H9 (cell line): ENCODE measurements at regions not wholly inside any gene's neighbourhood (a gene's known extent, or its start where the extent isn't known, plus 50 kb on each side); places are given as distances from the start of the nearest gene placed in this dataset.
A peak's percentile ranks its signal among the peaks of the same experiment; 100 is the strongest.

Source experiments
- DNase-seq: peaks from one replicate; pipeline ENCODE4 v3.0.0-alpha.2; 2017
- H2AFZ ChIP-seq: one replicate; pipeline ENCODE4 v1.6.1; 2013; ENCODE audit warnings: mild to moderate bottlenecking, low read length, control low read depth, moderate library complexity
- H2AK5ac ChIP-seq: 2 replicates; pipeline ENCODE4 v1.6.1; 2013; ENCODE audit warnings: low read length, control low read depth, mixed read lengths; ENCODE audit not compliant: insufficient read length
- H2BK120ac ChIP-seq: one replicate; pipeline ENCODE4 v1.6.1; 2013; ENCODE audit warnings: low read depth, mild to moderate bottlenecking, low read length, control low read depth, inconsistent platforms; ENCODE audit not compliant: poor library complexity, severe bottlenecking
- H2BK12ac ChIP-seq: 2 replicates; pipeline ENCODE4 v1.6.1; 2013; ENCODE audit warnings: low read length, control low read depth, mixed read lengths, low read depth; ENCODE audit not compliant: insufficient read length
- H2BK15ac ChIP-seq: 2 replicates; pipeline ENCODE4 v1.6.1; 2013; ENCODE audit warnings: low read depth, low read length, control low read depth
- H2BK20ac ChIP-seq: one replicate; pipeline ENCODE4 v1.6.1; 2013; ENCODE audit warnings: low read depth, mild to moderate bottlenecking, low read length, control low read depth, inconsistent platforms; ENCODE audit not compliant: poor library complexity, severe bottlenecking
- H2BK5ac ChIP-seq: 2 replicates; pipeline ENCODE4 v1.6.1; 2013; ENCODE audit warnings: low read length, control low read depth, mixed read lengths; ENCODE audit not compliant: insufficient read length
- H3K14ac ChIP-seq: 2 replicates; pipeline ENCODE4 v1.6.1; 2013; ENCODE audit warnings: low read length, control low read depth; ENCODE audit not compliant: insufficient read depth
- H3K18ac ChIP-seq: 2 replicates; pipeline ENCODE4 v1.6.1; 2013; ENCODE audit warnings: low read depth, mild to moderate bottlenecking, mixed read lengths, low read length, control low read depth; ENCODE audit not compliant: insufficient read length
- H3K23ac ChIP-seq: 2 replicates; pipeline ENCODE4 v1.6.1; 2013; ENCODE audit warnings: low read length, control low read depth, mixed read lengths, low read depth; ENCODE audit not compliant: insufficient read length
- H3K23me2 ChIP-seq: 2 replicates; pipeline ENCODE4 v1.6.1; 2013; ENCODE audit warnings: low read depth, mild to moderate bottlenecking, mixed read lengths, low read length, control low read depth; ENCODE audit not compliant: insufficient read length, poor library complexity, severe bottlenecking
- H3K27ac ChIP-seq: 2 replicates; pipeline ENCODE4 v1.5.1; 2013; ENCODE audit warnings: low read length, control low read depth, mixed read lengths, low read depth; ENCODE audit not compliant: insufficient read length
- H3K27me3 ChIP-seq: 2 replicates; pipeline ENCODE4 v1.6.1; 2013; ENCODE audit warnings: low read length, control low read depth, inconsistent platforms; ENCODE audit not compliant: insufficient read depth
- H3K4ac ChIP-seq: 2 replicates; pipeline ENCODE4 v1.6.1; 2013; ENCODE audit warnings: low read depth, mild to moderate bottlenecking, control low read depth, inconsistent platforms, low read length, moderate library complexity
- H3K4me1 ChIP-seq: 2 replicates; pipeline ENCODE4 v1.6.1; 2013; ENCODE audit warnings: low read length, control low read depth, inconsistent platforms; ENCODE audit not compliant: insufficient read depth
- H3K4me2 ChIP-seq: 2 replicates; pipeline ENCODE4 v1.6.1; 2013; ENCODE audit warnings: low read length, control low read depth, mixed read lengths; ENCODE audit not compliant: insufficient read length, insufficient read depth
- H3K56ac ChIP-seq: 2 replicates; pipeline ENCODE4 v1.6.1; 2013; ENCODE audit warnings: low read depth, mild to moderate bottlenecking, mixed read lengths, low read length, control low read depth; ENCODE audit not compliant: insufficient read length
- H3K79me1 ChIP-seq: 2 replicates; pipeline ENCODE4 v1.6.1; 2013; ENCODE audit warnings: low read depth, mild to moderate bottlenecking, moderate library complexity, low read length, control low read depth, inconsistent platforms; ENCODE audit not compliant: insufficient read depth, poor library complexity, severe bottlenecking
- H3K79me2 ChIP-seq: 2 replicates; pipeline ENCODE4 v1.6.1; 2013; ENCODE audit warnings: low read length, control low read depth, inconsistent platforms; ENCODE audit not compliant: insufficient read depth
- H3K9ac ChIP-seq: 2 replicates; pipeline ENCODE4 v1.6.1; 2013; ENCODE audit warnings: low read length, control low read depth, mixed read lengths; ENCODE audit not compliant: insufficient read length; ENCODE audit errors: extremely low read depth
- H3K9me3 ChIP-seq: one replicate; pipeline ENCODE4 v1.6.1; 2013; ENCODE audit warnings: low read depth, low read length, inconsistent platforms; ENCODE audit not compliant: control insufficient read depth
- H3T11ph ChIP-seq: one replicate; pipeline ENCODE4 v1.6.1; 2013; ENCODE audit warnings: mild to moderate bottlenecking, low read length, control low read depth, inconsistent platforms
- H4K20me1 ChIP-seq: one replicate; pipeline ENCODE4 v1.6.1; 2013; ENCODE audit not compliant: control insufficient read depth, insufficient read length, insufficient read depth
- H4K5ac ChIP-seq: 2 replicates; pipeline ENCODE4 v1.6.1; 2013; ENCODE audit warnings: low read depth, mild to moderate bottlenecking, mixed read lengths, low read length, control low read depth; ENCODE audit not compliant: insufficient read length
- H4K8ac ChIP-seq: replicated peaks from 2 replicates; pipeline ENCODE4 v1.6.1; 2013; ENCODE audit warnings: low read length, control low read depth, mixed read lengths, low read depth; ENCODE audit not compliant: insufficient read length
- H4K91ac ChIP-seq: 2 replicates; pipeline ENCODE4 v1.6.1; 2013; ENCODE audit warnings: low read depth, mild to moderate bottlenecking, moderate library complexity, mixed read lengths, low read length, control low read depth; ENCODE audit not compliant: insufficient read length
- H3K27ac Mint-ChIP-seq, 3 experiments: 2 replicates in 2 of 3; 3 replicates in 1 of 3; pipeline ENCODE4 v1.8.0; 2020 to 2021; ENCODE audit warnings: mixed read lengths in 3 of 3, mild to moderate bottlenecking in 1 of 3, moderate library complexity in 1 of 3
- H3K27me3 Mint-ChIP-seq: 2 replicates; pipeline ENCODE4 v1.8.0; 2021; ENCODE audit warnings: low read depth, mild to moderate bottlenecking, moderate library complexity, mixed read lengths
- H3K36me3 Mint-ChIP-seq, 3 experiments: 2 replicates in 2 of 3; 3 replicates in 1 of 3; pipeline ENCODE4 v1.8.0; 2020 to 2021; ENCODE audit warnings: low read depth in 3 of 3, mixed read lengths in 3 of 3; ENCODE audit not compliant: insufficient read depth in 1 of 3
- H3K4me1 Mint-ChIP-seq, 2 experiments: 2 replicates each; pipeline ENCODE4 v1.8.0; 2020; ENCODE audit warnings: mixed read lengths in 2 of 2
- H3K4me3 Mint-ChIP-seq, 2 experiments: 2 replicates in 1 of 2; 3 replicates in 1 of 2; pipeline ENCODE4 v1.8.0; 2020 to 2021; ENCODE audit warnings: mild to moderate bottlenecking in 2 of 2, mixed read lengths in 2 of 2, moderate library complexity in 1 of 2
- H3K9me3 Mint-ChIP-seq, 2 experiments: 2 replicates in 1 of 2; 3 replicates in 1 of 2; pipeline ENCODE4 v1.8.0; 2020; ENCODE audit warnings: mild to moderate bottlenecking in 2 of 2, mixed read lengths in 2 of 2, moderate library complexity in 1 of 2
- WGBS: extraction: QIAGEN DNeasy Blood & Tissue Kit; methylation state at CpG from one replicate; pipeline ENCODE4 v1.1.7; 2013; ENCODE audit warnings: missing lambda C conversion rate, low lambda C conversion rate, mixed read lengths; ENCODE audit not compliant: insufficient read length; ENCODE audit errors: extremely low coverage; 5-methylcytosine and 5-hydroxymethylcytosine counted together
- TF ChIP-seq, protein P1 (sequence below): fragments of 200-600 bp; sonication (generic); conservative IDR thresholded peaks from 3 replicates; pipeline ENCODE4 v1.8.0; 2021; ENCODE audit warnings: antibody characterized with exemption, mild to moderate bottlenecking

DNA sequence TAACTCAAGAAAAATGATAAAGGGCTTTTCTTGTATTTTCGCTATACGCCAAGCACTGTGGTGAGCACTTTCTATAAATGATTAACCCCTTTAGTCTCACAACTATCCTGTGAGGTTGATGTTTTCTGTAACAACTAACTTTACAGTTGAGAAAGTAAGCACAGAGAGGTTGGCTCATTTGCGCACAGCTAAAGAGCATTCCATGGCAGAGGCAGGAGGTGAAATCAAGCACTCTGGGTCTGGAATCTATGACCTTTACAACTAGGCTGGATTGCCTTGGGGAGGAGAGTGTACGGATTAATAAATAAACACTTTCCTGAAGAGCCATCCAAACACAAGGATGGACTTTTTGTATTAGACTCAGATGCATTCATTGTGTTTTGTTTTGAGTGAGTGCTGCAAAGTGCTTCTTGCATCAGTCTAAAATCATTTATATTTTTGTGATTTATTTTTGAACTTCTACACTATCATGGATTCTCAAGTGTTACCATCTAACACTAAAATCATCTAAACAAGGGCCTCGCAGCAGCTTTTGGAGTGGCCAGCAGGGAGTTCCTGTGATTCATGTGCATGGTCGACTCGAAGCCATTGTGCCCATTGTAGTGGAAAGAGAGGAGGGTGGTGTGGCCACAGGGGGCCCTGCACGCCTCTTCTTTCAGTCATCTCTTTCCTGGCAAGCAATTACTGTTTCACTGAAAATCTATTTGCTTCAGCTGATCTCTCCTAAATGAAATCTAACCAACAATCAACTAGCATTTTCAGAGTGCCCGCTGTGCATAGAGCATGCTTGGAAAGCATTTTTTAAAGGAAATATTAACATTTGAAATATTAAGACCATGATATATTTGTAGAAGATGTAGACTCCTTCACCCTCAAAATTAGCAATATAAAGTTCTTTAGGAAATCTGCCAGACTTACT lies 633.4 kb upstream of the COBL start:
- Histone ChIP-seq H3K23ac (no peak overlapping the region), H3K79me2 (no peaks in the 10 kb centered on the region), H2BK5ac (no peak overlapping the region), H2BK20ac (no peak overlapping the region), H3K27me3 (no peaks in the 10 kb centered on the region), H3K79me1 (no peaks in the 10 kb centered on the region), H3K4me1 (peaks cover 6% of the 10 kb centered on the region; the same call in 1 of the 2 replicates), H4K5ac (no peak overlapping the region), H3K27ac (peak overlapping the region; percentile 90), H3K4me2 (peak overlapping the region; percentile 22), H2BK120ac (no peak overlapping the region), H2BK15ac (no peak overlapping the region), H3K23me2 (no peaks in the 10 kb centered on the region), H3K9me3 (no peaks in the 10 kb centered on the region), H4K8ac (no peak overlapping the region), H2AK5ac (no peak overlapping the region), H2AFZ (no peak overlapping the region), H2BK12ac (no peak overlapping the region), H3K56ac (no peak overlapping the region), H4K91ac (no peak overlapping the region), H3K18ac (peak overlapping the region; percentile 61), H4K20me1 (no peaks in the 10 kb centered on the region), H3K4ac (no peak overlapping the region), H3K14ac (no peak overlapping the region), H3K9ac (no peak overlapping the region), H3T11ph (no peak overlapping the region)
- Mint-ChIP-seq H3K4me1 (peaks cover 38 to 49% of the 10 kb centered on the region in 2 experiments), H3K4me3 (peak overlapping the region; percentile 19 to 57; a peak in 4 of 5 replicates), H3K9me3 (peaks cover 3 to 5% of the 10 kb centered on the region in 2 experiments; a peak in 3 of 5 replicates), H3K27me3 (no peaks in the 10 kb centered on the region), H3K27ac (peak overlapping the region; percentile 89 to 95 (median 92)), H3K36me3 (peaks cover 7 to 11% (median 7%) of the 10 kb centered on the region in 3 experiments; a peak in 4 of 7 replicates)
- DNase-seq: peak; percentile 91
- TF ChIP-seq, protein P1, sequence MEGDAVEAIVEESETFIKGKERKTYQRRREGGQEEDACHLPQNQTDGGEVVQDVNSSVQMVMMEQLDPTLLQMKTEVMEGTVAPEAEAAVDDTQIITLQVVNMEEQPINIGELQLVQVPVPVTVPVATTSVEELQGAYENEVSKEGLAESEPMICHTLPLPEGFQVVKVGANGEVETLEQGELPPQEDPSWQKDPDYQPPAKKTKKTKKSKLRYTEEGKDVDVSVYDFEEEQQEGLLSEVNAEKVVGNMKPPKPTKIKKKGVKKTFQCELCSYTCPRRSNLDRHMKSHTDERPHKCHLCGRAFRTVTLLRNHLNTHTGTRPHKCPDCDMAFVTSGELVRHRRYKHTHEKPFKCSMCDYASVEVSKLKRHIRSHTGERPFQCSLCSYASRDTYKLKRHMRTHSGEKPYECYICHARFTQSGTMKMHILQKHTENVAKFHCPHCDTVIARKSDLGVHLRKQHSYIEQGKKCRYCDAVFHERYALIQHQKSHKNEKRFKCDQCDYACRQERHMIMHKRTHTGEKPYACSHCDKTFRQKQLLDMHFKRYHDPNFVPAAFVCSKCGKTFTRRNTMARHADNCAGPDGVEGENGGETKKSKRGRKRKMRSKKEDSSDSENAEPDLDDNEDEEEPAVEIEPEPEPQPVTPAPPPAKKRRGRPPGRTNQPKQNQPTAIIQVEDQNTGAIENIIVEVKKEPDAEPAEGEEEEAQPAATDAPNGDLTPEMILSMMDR: 0 out of 3 replicates have a peak, but pooled peaks have one; percentile 33
- no CpG with 5 or more reads among the region's 9 CpGs for WGBS
